RCC 7860 (cell line): ENCODE measurements at regions not wholly inside any gene's neighbourhood (a gene's known extent, or its start where the extent isn't known, plus 50 kb on each side); places are given as distances from the start of the nearest gene placed in this dataset.
"Not testable (repeated sequence)": the region's sequence is repeated elsewhere in the genome, so short reads cannot be mapped to it uniquely, and the experiment has no call there.

Experiments used
- DNase-seq: peaks from one replicate; pipeline ENCODE4 v3.0.0-alpha.2; 2015; ENCODE audit warnings: low spot score
- FAIRE-seq: peaks from 2 replicates; lab custom pipeline; 2012; peaks lifted over from hg19 to GRCh38; lab: Jason Lieb, UNC

DNA sequence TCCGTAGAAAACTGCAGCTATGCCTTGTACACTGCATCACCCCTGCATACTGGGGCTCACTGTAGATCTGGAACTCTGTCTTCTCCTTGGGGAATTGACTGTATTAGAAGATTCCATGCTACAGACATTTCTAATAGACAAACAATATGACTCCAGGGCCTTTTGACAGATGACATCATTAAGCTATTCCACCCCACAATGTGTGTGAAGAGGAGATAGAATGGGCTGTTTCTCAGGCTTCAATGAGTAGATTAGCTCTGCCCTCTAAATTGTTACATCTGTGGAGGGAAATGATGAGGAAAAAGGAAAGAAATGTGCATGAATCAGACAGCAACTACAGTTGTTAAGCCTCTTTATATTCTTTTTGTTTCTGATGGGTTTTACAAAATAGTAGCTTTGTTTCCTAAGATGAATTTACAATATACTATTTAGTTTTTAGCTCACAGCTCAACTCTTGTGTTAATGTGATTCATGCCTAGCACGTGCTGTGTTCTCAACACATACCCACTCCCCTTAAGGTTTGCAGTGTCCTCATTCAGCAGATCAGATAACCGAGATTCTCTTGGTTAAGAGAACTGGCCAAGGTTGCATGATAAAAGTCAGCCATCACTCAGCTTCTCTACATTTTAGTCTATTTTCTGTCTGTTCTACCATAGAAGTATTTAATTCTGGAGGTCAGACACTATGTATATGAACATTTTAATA lies 281.6 kb upstream of the NBPF12 start:
- not testable (repeated sequence) for FAIRE-seq, DNase-seq

DNA sequence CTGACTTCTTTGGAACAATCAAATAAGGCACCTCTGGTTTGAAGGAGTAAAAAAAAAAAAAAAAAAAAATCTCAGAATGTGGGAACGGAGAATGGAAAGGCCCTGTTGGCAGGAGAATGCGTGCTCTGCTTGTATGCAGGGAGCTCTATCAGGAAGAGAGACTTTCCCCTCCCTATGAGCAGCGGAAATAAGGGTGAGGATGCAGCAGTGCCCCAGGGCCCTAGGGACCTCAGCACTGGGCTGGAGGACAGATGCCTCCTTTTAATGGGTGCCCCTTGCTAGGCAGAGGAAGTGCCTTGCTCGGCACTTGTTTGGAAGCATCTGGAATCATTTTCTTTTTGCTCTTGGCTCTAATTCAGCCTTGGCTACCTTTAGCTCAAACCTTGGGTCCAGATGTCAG lies 283.4 kb upstream of the NBPF12 start:
- FAIRE-seq, DNase-seq: not testable (repeated sequence)

DNA sequence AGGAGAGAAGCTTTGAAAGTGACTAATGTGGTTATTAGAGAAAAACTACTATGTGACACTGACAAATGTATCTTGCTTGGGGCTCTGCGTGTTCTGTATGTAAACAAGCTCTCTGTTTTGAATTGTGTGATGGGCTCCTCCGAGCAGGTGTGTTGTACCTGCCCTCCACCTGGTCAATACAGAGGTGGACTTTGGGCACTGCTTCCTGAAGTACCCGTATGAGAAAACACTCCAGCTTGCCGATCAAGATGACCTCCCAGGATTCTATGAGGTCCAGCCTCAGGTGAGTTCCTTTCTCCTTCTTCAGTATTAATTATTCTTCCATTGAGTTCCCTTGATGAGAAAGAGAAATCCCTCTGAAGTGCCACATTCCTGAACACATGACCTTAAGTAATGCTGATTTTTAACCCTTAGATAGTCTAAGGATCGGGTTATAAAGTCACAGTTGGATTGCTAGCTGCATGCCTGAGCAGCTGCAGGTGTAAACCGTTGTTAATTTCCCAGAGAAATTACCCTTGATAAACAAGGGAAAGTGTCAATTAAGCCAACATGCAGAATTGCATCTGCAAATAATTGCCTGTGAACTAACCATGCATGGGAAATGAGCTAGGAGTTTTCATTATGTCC lies 292.0 kb upstream of the NBPF12 start:
- not testable (repeated sequence) for FAIRE-seq, DNase-seq

DNA sequence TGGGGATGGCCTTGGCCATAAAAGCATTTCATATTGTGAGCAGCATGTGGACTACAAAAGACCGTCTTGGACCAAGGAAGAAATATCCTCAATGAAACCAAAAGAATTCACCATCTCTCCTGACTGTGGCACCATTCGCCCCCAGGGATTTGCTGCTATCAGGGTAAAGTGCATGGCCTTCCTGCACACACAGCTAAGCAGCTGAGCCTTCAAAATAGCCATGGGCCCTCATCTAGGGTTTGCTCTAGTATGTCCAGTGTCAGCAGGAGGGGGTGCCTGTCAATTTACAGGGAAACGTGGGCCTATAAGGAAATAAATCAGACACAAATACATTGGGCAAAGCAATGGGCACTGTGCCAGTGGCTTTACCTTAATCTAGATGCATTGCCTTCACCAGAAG lies 296.6 kb upstream of the NBPF12 start:
- not testable (repeated sequence) for FAIRE-seq, DNase-seq

DNA sequence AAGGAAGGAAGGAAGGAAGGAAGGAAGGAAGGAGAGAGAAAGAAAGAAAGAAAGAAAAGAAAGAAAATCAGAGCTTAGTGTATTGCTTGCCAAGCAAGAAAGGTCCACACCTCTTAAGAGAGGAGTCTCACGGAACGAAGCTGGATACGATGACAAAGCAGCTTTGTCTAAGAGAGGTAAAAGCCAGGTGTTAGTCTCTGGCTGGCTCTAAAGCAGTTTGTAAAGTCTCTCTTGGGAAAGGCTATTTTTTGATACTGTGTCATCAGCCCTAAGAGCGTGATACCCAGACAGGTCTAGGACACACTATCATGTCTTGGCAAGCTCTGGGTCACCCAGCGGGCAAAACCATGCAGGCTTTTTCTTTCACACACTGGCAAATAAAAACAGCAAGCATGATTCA lies 297.5 kb upstream of the NBPF12 start:
- FAIRE-seq, DNase-seq: not testable (repeated sequence)

- not testable (repeated sequence) for DNase-seq, FAIRE-seq
These were observed 307.8 kb upstream of the NBPF12 start for GRCh38 chr1:146630302-146630701.

DNA sequence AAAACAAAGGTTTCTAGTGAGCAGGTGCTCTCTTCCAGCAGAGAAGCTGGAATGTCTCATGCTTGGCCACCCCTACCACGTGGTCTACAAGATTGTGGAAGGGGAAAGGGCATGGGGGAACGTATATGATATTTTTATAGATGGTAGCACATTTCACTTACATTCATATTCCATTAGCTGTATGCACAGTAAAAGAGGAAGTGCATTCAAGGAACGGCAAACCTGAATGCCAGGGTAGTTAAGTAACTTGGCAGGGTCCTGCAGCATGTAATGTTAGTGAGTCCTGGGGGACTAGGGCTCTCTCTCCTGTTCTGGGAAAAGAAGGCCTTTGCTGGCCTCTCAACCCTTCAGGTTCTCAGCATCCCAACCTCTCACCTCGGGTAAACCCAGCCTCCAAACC lies 319.5 kb upstream of the NBPF12 start:
- not testable (repeated sequence) for FAIRE-seq, DNase-seq

- not testable (repeated sequence) for FAIRE-seq, DNase-seq
These were observed 333.4 kb upstream of the NBPF12 start for GRCh38 chr1:146604681-146605080.

GRCh38 chr1:146600720-146601307 lies 337.3 kb upstream of the NBPF12 start:
- not testable (repeated sequence) for FAIRE-seq, DNase-seq

DNA sequence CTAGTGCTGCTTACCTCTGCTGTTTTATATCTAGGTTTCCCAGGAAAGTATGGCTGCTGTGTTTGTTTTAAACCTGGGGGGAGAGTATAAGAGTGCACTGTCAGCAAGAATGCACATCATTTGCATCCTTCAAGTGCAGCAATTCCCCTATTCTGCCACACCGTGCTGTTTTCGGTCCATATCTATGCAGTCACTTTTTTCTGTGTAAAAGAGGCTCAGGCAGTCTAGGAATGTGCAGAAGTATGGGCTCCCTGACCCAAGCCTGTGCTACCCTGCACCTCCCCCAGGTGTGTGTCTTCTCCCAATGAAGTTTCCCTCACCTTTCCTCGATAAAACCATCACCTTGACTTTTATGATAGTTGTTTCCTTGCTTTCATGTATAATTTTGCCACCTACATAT lies 338.2 kb upstream of the NBPF12 start:
- FAIRE-seq, DNase-seq: not testable (repeated sequence)

GRCh38 chr1:146581229-146581628 lies 352.4 kb upstream of the NOTCH2NLA start:
- FAIRE-seq, DNase-seq: not testable (repeated sequence)

DNA sequence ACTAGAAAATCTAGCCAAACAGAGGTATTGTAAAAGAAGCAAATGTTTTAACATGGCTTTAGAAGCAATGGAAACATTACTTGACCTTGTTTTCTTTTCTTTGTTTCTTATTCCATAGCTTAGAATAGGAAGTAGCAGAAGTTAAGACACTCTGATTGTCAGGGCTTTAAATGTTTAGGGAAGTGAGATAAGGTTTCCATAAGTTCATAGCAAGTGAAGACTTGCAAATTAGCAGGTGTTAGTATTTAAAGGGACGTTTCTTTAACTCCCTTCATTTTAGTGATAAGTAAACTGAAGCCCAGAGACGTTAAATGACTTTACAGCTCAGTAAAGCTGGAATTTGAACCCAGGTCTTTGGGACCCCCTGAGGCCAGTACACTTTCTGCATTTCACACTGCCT lies 338.7 kb upstream of the NOTCH2NLA start:
- not testable (repeated sequence) for FAIRE-seq, DNase-seq

DNA sequence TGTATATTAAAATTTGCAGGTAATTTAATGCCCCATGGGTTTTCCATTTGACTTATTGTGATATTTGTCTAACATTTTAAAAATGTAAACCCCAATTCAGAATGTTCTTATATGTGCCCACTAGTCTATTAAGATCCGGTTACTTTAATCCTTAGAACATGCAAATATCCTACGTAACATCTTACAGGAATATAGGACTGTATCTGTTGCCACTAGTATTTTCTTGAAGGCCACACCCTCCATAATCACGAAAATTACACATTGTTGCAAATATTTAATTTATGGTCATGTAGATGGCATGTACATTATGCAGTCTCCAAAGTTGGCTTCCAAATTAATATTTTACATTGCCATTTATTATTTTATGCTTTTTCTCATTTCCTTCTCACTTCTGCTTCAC lies 329.2 kb upstream of the NOTCH2NLA start:
- not testable (repeated sequence) for FAIRE-seq, DNase-seq

GRCh38 chr1:146556405-146556804 lies 327.6 kb upstream of the NOTCH2NLA start:
- FAIRE-seq, DNase-seq: not testable (repeated sequence)

- not testable (repeated sequence) for FAIRE-seq, DNase-seq
These were observed 323.6 kb upstream of the NOTCH2NLA start for GRCh38 chr1:146552414-146552813.

- not testable (repeated sequence) for DNase-seq, FAIRE-seq
These were observed 319.9 kb upstream of the NOTCH2NLA start for GRCh38 chr1:146548684-146549083.

DNA sequence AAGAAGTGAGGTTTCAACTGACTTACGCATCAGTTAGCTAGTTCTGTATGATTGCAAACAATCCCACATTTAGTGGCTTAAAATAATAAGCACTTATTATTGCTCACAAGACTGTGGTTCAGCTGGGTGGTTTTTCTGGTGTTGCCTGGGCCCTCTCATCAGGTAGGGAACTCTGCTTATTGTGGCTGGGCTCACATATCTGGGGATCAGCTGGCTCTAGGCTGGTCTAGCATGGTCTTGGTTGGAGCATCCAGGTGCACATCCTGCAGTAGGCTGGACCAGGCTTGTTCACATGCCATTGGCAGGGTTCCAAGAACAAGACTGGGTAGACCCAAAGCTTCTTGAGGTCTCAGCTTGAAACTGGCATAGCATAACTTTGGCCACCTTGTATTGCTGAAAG lies 317.4 kb upstream of the NOTCH2NLA start:
- not testable (repeated sequence) for DNase-seq, FAIRE-seq

- FAIRE-seq: not testable (repeated sequence)
These were observed 309.1 kb upstream of the NOTCH2NLA start for GRCh38 chr1:146537775-146538373.

GRCh38 chr1:146536028-146536427 lies 307.2 kb upstream of the NOTCH2NLA start:
- FAIRE-seq, DNase-seq: not testable (repeated sequence)

More at GRCh38 chr1:146537775-146538373, 309.1 kb upstream of the NOTCH2NLA start:
- not testable (repeated sequence) for DNase-seq

- FAIRE-seq, DNase-seq: not testable (repeated sequence)
These were observed 306.8 kb upstream of the NOTCH2NLA start for GRCh38 chr1:146535575-146535974.

GRCh38 chr1:146530958-146531357 lies 302.1 kb upstream of the NOTCH2NLA start:
- not testable (repeated sequence) for DNase-seq, FAIRE-seq
